Panc1 (cell line): ENCODE measurements at regions not wholly inside any gene's neighbourhood (a gene's known extent, or its start where the extent isn't known, plus 50 kb on each side); places are given as distances from the start of the nearest gene placed in this dataset.

ENCODE experiments used
- POLR2AphosphoS5 ChIP-seq: IDR thresholded peaks from 2 replicates; pipeline ENCODE4 v1.6.1; 2012; ENCODE audit warnings: mild to moderate bottlenecking, low read depth, low read length, moderate library complexity
- SIN3A ChIP-seq: IDR thresholded peaks from 2 replicates; pipeline ENCODE4 v1.6.1; 2012; ENCODE audit warnings: low read depth, mild to moderate bottlenecking, low read length, moderate library complexity, borderline replicate concordance; ENCODE audit not compliant: insufficient read depth
- TF ChIP-seq, protein P1 (sequence below): fragments of 450-650 bp; IDR thresholded peaks from 2 replicates; pipeline ENCODE4 v1.5.1; 2017; ENCODE audit warnings: mild to moderate bottlenecking

DNA sequence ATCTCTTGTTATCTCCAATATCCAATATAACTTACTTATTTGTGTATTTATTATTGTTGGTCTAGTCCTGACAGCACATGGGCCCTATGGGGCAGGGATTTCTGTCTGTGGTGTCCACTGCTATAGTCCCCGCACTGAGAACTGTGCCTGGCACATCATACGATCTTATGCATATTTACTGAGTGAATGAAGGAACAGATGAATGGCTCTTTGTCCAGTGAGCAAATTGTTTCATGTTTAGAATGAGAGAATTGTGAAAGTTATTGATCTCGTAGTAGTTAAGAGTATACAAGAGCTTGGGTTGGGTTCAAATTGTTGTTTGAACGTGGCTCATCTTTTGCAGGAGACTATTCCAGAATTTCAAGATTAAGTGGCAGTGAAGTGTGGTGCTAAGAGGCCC lies 96.1 kb upstream of the SLC34A2 start:
- TF ChIP-seq POLR2AphosphoS5: no peak
- TF ChIP-seq, protein P1, sequence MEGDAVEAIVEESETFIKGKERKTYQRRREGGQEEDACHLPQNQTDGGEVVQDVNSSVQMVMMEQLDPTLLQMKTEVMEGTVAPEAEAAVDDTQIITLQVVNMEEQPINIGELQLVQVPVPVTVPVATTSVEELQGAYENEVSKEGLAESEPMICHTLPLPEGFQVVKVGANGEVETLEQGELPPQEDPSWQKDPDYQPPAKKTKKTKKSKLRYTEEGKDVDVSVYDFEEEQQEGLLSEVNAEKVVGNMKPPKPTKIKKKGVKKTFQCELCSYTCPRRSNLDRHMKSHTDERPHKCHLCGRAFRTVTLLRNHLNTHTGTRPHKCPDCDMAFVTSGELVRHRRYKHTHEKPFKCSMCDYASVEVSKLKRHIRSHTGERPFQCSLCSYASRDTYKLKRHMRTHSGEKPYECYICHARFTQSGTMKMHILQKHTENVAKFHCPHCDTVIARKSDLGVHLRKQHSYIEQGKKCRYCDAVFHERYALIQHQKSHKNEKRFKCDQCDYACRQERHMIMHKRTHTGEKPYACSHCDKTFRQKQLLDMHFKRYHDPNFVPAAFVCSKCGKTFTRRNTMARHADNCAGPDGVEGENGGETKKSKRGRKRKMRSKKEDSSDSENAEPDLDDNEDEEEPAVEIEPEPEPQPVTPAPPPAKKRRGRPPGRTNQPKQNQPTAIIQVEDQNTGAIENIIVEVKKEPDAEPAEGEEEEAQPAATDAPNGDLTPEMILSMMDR: no peak
- no peak for TF ChIP-seq SIN3A
